Endothelial cell of umbilical vein (primary cell): ENCODE measurements at regions not wholly inside any gene's neighbourhood (a gene's known extent, or its start where the extent isn't known, plus 50 kb on each side); places are given as distances from the start of the nearest gene placed in this dataset.
A peak's percentile ranks its signal among the peaks of the same experiment; 100 is the strongest.

Source experiments
- BruUV-seq: library from RNA; stranded (reverse); fragments of 400-500 nt; replicated peaks from 2 replicates; lab custom pipeline; 2021; lab: Mats Ljungman, UMichigan
- CTCF ChIA-PET: fragments of 300-600, 350-600 bp; sonication (Branson Sonifier 250); formaldehyde crosslinking; loops from one replicate; lab custom pipeline; 2021; ENCODE audit warnings: antibody characterized with exemption, inconsistent platforms; lab: Charles Lee
- POLR2A ChIA-PET: fragments of 300-600, 350-600 bp; sonication (Branson Sonifier 250); formaldehyde crosslinking; loops from one replicate; lab custom pipeline; 2021; ENCODE audit warnings: antibody characterized with exemption, inconsistent platforms; lab: Charles Lee
- DNase-seq: peaks from one replicate; pipeline ENCODE4 v3.0.0-alpha.2; 2011; ENCODE audit warnings: low read depth, low spot score
- FAIRE-seq: peaks from 2 replicates; lab custom pipeline; 2011; peaks lifted over from hg19 to GRCh38; lab: Jason Lieb, UNC
- H2AFZ ChIP-seq: 2 replicates; pipeline ENCODE4 v1.6.0; 2012; ENCODE audit warnings: low read depth, low read length, control low read depth, inconsistent platforms
- H3K27ac ChIP-seq: 2 replicates; pipeline ENCODE4 v1.5.1; 2011; ENCODE audit warnings: low read depth, mild to moderate bottlenecking, control low read depth, low read length, moderate library complexity; ENCODE audit not compliant: insufficient read depth
- H3K27me3 ChIP-seq, 2 experiments: 2 replicates each; pipeline versions ENCODE4 v1.6.0 to v1.6.1; 2011; ENCODE audit warnings: low read length in 2 of 2, mixed read lengths in 1 of 2; ENCODE audit not compliant: control insufficient read depth in 2 of 2, insufficient read depth in 2 of 2
- H3K36me3 ChIP-seq, 2 experiments: 2 replicates in 1 of 2; 3 replicates in 1 of 2; pipeline ENCODE4 v1.5.1; 2011; ENCODE audit warnings: low read length in 2 of 2, mild to moderate bottlenecking in 1 of 2, moderate library complexity in 1 of 2; ENCODE audit not compliant: control insufficient read depth in 2 of 2, insufficient read depth in 2 of 2; ENCODE audit errors: extremely low read depth in 1 of 2
- H3K4me1 ChIP-seq: 3 replicates; pipeline ENCODE4 v1.5.1; 2011; ENCODE audit warnings: mild to moderate bottlenecking, low read length; ENCODE audit not compliant: control insufficient read depth, insufficient read depth; ENCODE audit errors: extremely low read depth
- H3K4me2 ChIP-seq: 2 replicates; pipeline ENCODE4 v1.6.1; 2011; ENCODE audit warnings: low read length, control low read depth, mixed read lengths; ENCODE audit not compliant: insufficient read depth
- H3K4me3 ChIP-seq, 3 experiments: fragments of 200-600 bp in 1 of 3; sonication (generic), shearing (Covaris generic) in 1 of 3; replicated peaks in 1 of 3; 2 replicates each; pipeline ENCODE4 v1.5.1; 2011 to 2016; ENCODE audit warnings: control low read depth in 3 of 3, low read length in 3 of 3, mild to moderate bottlenecking in 2 of 3, inconsistent platforms in 1 of 3, low read depth in 1 of 3, moderate library complexity in 1 of 3; ENCODE audit not compliant: insufficient read depth in 1 of 3
- H3K79me2 ChIP-seq: 2 replicates; pipeline ENCODE4 v1.6.0; 2012; ENCODE audit warnings: low read length, inconsistent platforms; ENCODE audit not compliant: control insufficient read depth, insufficient read depth
- H3K9ac ChIP-seq: replicated peaks from 2 replicates; pipeline ENCODE3; 2011; ENCODE audit warnings: low read length, control low read depth; ENCODE audit not compliant: insufficient read depth; ENCODE audit errors: extremely low read depth
- H3K9me1 ChIP-seq: replicated peaks from 3 replicates; pipeline ENCODE4 v1.6.0; 2011; ENCODE audit warnings: mild to moderate bottlenecking, low read length; ENCODE audit not compliant: control insufficient read depth, insufficient read depth; ENCODE audit errors: extremely low read depth
- H3K9me3 ChIP-seq: replicated peaks from 2 replicates; pipeline ENCODE4 v1.5.1; 2012; ENCODE audit warnings: low read length, inconsistent platforms; ENCODE audit not compliant: control insufficient read depth, insufficient read depth
- H4K20me1 ChIP-seq: replicated peaks from 2 replicates; pipeline ENCODE3; 2011; ENCODE audit warnings: mild to moderate bottlenecking, low read length; ENCODE audit not compliant: control insufficient read depth, insufficient read depth; ENCODE audit errors: extremely low read depth
- CTCF ChIP-seq, 2 donors: IDR thresholded peaks; 1 replicate in 1 of 2; 2 replicates in 1 of 2; pipeline ENCODE4 v1.5.1; 2011; ENCODE audit warnings: low read length in 2 of 2, mild to moderate bottlenecking in 2 of 2, moderate library complexity in 2 of 2, control low read depth in 1 of 2, inconsistent platforms in 1 of 2, low read depth in 1 of 2; ENCODE audit not compliant: insufficient read depth in 1 of 2; ENCODE audit errors: extremely low read depth in 1 of 2
- EZH2 ChIP-seq: IDR thresholded peaks from 2 replicates; pipeline ENCODE4 v1.6.1; 2012; ENCODE audit warnings: borderline replicate concordance, low read depth, mild to moderate bottlenecking, moderate library complexity, low read length, inconsistent platforms; ENCODE audit not compliant: severe bottlenecking
- FOS ChIP-seq: IDR thresholded peaks from 2 replicates; pipeline ENCODE4 v1.6.1; 2011; ENCODE audit warnings: mild to moderate bottlenecking, low read length, moderate library complexity, borderline replicate concordance; ENCODE audit not compliant: insufficient read depth
- GATA2 ChIP-seq: IDR thresholded peaks from 2 replicates; pipeline ENCODE4 v1.7.0; 2011; ENCODE audit warnings: low read depth, mild to moderate bottlenecking, moderate library complexity, mixed read lengths, low read length; ENCODE audit not compliant: insufficient read length, insufficient read depth
- JUN ChIP-seq: IDR thresholded peaks from 2 replicates; pipeline ENCODE4 v1.6.1; 2011; ENCODE audit warnings: borderline replicate concordance, low read depth; ENCODE audit not compliant: insufficient read length, insufficient read depth
- MYC ChIP-seq: IDR thresholded peaks from one replicate; pipeline ENCODE4 v1.6.1; 2011; ENCODE audit warnings: mild to moderate bottlenecking, low read depth, low read length
- POLR2A ChIP-seq: IDR thresholded peaks from 2 replicates; pipeline ENCODE4 v1.6.1; 2012; ENCODE audit warnings: low read depth, mild to moderate bottlenecking, control low read depth, low read length
- POLR2AphosphoS5 ChIP-seq: IDR thresholded peaks from 2 replicates; pipeline ENCODE4 v1.6.1; 2012; ENCODE audit warnings: low read depth, mild to moderate bottlenecking, control low read depth, low read length, moderate library complexity; ENCODE audit not compliant: insufficient read depth
- dilution Hi-C: fragments of 300-500 bp; cut with MboI; formaldehyde crosslinking; loops from one replicate; pipeline ENCODE4 v1.15.0; 2019; ENCODE audit warnings: low sequenced_read_pairs; ENCODE audit not compliant: extremely low pct_ligation_motif_present
- intact Hi-C: fragments of 100-400 bp; cut with micrococcal nuclease; formaldehyde crosslinking; loops from one replicate; pipeline ENCODE4 v1.10.0; 2022
- TF ChIP-seq, protein P1 (sequence below): IDR thresholded peaks from 2 replicates; pipeline ENCODE4 v1.6.1; 2011; ENCODE audit not compliant: insufficient read depth, insufficient read length

DNA sequence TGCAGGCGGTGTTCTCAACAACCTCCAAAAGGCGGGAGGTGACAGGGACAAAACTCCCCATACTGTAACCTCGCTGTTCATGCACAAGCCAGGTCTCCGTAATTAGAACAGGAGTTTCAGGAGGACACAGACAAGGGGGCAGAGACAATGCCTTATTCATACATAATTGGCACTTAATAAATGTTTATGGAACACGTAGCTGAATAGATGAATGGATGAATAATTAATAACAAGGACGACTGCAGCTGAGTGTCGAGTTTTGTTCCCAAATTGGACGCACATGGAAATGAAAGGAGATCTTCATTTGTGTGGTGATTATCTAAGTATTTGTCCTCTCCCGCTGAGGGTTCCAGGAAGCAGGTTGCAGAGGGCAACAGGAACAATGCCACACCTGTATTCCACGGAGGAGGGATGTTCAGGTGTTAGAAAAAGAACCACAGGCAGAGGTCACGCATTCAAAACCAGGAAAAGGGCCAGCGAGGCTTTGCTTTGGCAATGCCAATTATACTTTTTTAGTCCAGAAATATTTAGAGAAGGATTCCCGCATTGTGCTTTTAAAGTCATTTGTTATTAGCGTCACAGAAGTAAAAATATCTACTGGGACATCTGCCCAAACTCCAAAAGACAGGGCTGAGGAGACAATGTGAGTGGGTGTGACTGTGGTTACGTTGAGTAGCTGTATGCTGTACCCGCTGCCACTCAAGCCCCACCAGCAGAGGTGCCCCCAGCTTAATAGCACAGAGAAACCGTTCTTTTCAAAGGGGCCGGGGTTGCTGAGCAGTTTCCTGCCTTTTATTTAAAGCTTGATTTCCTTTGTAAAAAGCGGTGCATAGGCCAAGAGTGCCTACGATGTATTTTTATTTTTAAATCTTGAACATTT is 123.3 kb downstream of the PXDC1 start:
- H3K27ac ChIP-seq: no peak overlapping the region
- H2AFZ ChIP-seq: no peak overlapping the region
- no peaks in the 10 kb centered on the region for H3K4me1 ChIP-seq
- DNase-seq: peak; percentile 14
- H3K36me3 ChIP-seq: no peaks in the 10 kb centered on the region
- dilution Hi-C loops (no loop called here), intact Hi-C loops (no loop called here)
- POLR2A ChIA-PET: no interaction called here
- CTCF ChIA-PET: interaction anchor here (0.7 to 1.3 kb wide), 4 partner anchors 11 to 350 kb away, joined by 3 to 6 read pairs (median 4); no protein-coding TSS in a partner anchor
- no peaks in the 10 kb centered on the region for H4K20me1 ChIP-seq
- H3K9ac ChIP-seq: no peak overlapping the region
- TF ChIP-seq FOS: no peak
- TF ChIP-seq EZH2: peak; percentile 46
- no TSS peak for BruUV-seq
- no peak overlapping the region for H3K4me3 ChIP-seq
- H3K9me3 ChIP-seq: no peaks in the 10 kb centered on the region
- H3K27me3 ChIP-seq: peaks cover 11% of the 10 kb centered on the region in 2 experiments
- no peak overlapping the region for H3K4me2 ChIP-seq
- no peaks in the 10 kb centered on the region for H3K9me1 ChIP-seq
- no peaks in the 10 kb centered on the region for H3K79me2 ChIP-seq
- no peak for FAIRE-seq

GRCh38 chr6:3627501-3627900 is 124.0 kb downstream of the PXDC1 start:
- Histone ChIP-seq H3K4me3 (no peak overlapping the region), H3K9me3 (no peaks in the 10 kb centered on the region), H3K4me2 (no peak overlapping the region), H3K27me3 (peaks cover 11% of the 10 kb centered on the region in 2 experiments), H2AFZ (no peak overlapping the region), H3K27ac (no peak overlapping the region), H3K4me1 (no peaks in the 10 kb centered on the region), H3K36me3 (no peaks in the 10 kb centered on the region), H3K79me2 (no peaks in the 10 kb centered on the region), H4K20me1 (no peaks in the 10 kb centered on the region), H3K9me1 (no peaks in the 10 kb centered on the region), H3K9ac (no peak overlapping the region)
- ChIA-PET CTCF (interaction anchor here (1.3 kb wide), 1 partner anchor 32 kb away, joined by 6 read pairs; no protein-coding TSS in a partner anchor), POLR2A (no interaction called here)
- TF ChIP-seq EZH2 (no peak), CTCF (IDR thresholded peaks at IDR 0.05; ENCODE audit: extremely low read depth in 1 of 2, insufficient read depth in 1 of 2, low read depth in 1 of 2, low read length in 2 of 2) (no peak), POLR2A (no peak), POLR2AphosphoS5 (no peak), GATA2 (no peak), MYC (no peak), JUN (no peak)
- TF ChIP-seq, protein P1, sequence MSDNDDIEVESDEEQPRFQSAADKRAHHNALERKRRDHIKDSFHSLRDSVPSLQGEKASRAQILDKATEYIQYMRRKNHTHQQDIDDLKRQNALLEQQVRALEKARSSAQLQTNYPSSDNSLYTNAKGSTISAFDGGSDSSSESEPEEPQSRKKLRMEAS: no peak
- FAIRE-seq (no peak), DNase-seq (no peak)
- intact Hi-C loops (no loop called here), dilution Hi-C loops (no loop called here)
- no TSS peak for BruUV-seq
